Tibial nerve (tissue), 4 donors: ENCODE measurements at regions not wholly inside any gene's neighbourhood (a gene's known extent, or its start where the extent isn't known, plus 50 kb on each side); places are given as distances from the start of the nearest gene placed in this dataset.

Source experiments
- DNase-seq, 2 donors: peaks; one replicate each; pipeline ENCODE4 v3.0.0-alpha.2; 2019; ENCODE audit warnings: low spot score in 2 of 2
- H3K27ac ChIP-seq, 4 donors: fragments of 200-600 bp; sonication (generic) in 3 of 4; one replicate each; pipeline ENCODE4 v1.5.1; 2017 to 2019; ENCODE audit warnings: mild to moderate bottlenecking in 1 of 4
- H3K27me3 ChIP-seq, 2 donors: fragments of 200-600 bp; sonication (generic) in 1 of 2; one replicate each; pipeline versions ENCODE4 v1.5.1 to v1.6.0; 2017 to 2019
- H3K36me3 ChIP-seq, 3 donors: fragments of 200-600 bp; sonication (generic); one replicate each; pipeline ENCODE4 v1.5.1; 2018 to 2019
- H3K4me1 ChIP-seq, 4 donors: fragments of 200-600 bp; sonication (generic) in 3 of 4; one replicate each; pipeline ENCODE4 v1.5.1; 2017 to 2019
- H3K4me3 ChIP-seq, 4 donors: fragments of 200-600 bp; sonication (generic) in 3 of 4; one replicate each; pipeline ENCODE4 v1.5.1; 2017 to 2019; ENCODE audit warnings: mild to moderate bottlenecking in 1 of 4, moderate library complexity in 1 of 4
- H3K9me3 ChIP-seq, 4 donors: fragments of 200-600 bp; sonication (generic) in 3 of 4; one replicate each; pipeline ENCODE4 v1.5.1; 2017 to 2019
- EP300 ChIP-seq, 2 donors: sonication (generic); formaldehyde crosslinking; IDR thresholded peaks; one replicate each; pipeline ENCODE4 v1.6.1; 2017; ENCODE audit warnings: antibody characterized with exemption in 2 of 2, mild to moderate bottlenecking in 1 of 2
- POLR2A ChIP-seq, 2 donors: fragments of 450-650 bp; IDR thresholded peaks; one replicate each; pipeline ENCODE4 v1.6.1; 2017; ENCODE audit warnings: antibody characterized with exemption in 2 of 2, mild to moderate bottlenecking in 2 of 2, moderate library complexity in 2 of 2
- WGBS, 2 donors: methylation state at CpG; one replicate each; pipeline ENCODE4 v1.1.5; 2018; 5-methylcytosine and 5-hydroxymethylcytosine counted together
- TF ChIP-seq, protein P1 (sequence below), 5 experiments: fragments of 200-600 bp in 3 of 5; fragments of 450-650 bp in 2 of 5; sonication (generic) in 3 of 5; IDR thresholded peaks; one replicate each; pipeline ENCODE4 v1.5.1; 2016 to 2019; ENCODE audit warnings: antibody characterized with exemption in 5 of 5, mild to moderate bottlenecking in 3 of 5, moderate library complexity in 2 of 5

DNA sequence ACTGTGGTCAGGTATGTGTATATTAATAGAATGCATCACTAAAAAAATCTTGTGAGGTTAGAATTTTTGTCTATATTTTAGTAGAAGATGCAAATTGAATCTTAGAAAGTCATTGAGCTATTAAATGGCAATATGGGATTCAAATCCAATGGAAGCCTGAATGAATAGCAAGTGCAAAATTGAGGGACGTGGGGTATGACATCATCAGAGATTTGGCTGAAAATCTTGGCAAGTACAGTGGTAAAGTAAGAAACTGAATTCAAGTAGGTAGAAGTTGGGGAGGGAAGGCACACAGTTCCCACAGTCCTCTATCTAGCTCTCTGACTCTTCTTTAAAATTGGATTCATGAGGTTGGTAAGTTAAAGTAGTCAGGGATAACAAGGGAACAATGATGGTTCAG lies 97.4 kb upstream of the SSTR1 start:
- no peaks in the 10 kb centered on the region for H3K9me3 ChIP-seq
- no peaks in the 10 kb centered on the region for H3K27me3 ChIP-seq
- TF ChIP-seq POLR2A (IDR thresholded peaks at IDR 0.05) (no peak), EP300 (IDR thresholded peaks at IDR 0.05) (no peak)
- TF ChIP-seq, protein P1, sequence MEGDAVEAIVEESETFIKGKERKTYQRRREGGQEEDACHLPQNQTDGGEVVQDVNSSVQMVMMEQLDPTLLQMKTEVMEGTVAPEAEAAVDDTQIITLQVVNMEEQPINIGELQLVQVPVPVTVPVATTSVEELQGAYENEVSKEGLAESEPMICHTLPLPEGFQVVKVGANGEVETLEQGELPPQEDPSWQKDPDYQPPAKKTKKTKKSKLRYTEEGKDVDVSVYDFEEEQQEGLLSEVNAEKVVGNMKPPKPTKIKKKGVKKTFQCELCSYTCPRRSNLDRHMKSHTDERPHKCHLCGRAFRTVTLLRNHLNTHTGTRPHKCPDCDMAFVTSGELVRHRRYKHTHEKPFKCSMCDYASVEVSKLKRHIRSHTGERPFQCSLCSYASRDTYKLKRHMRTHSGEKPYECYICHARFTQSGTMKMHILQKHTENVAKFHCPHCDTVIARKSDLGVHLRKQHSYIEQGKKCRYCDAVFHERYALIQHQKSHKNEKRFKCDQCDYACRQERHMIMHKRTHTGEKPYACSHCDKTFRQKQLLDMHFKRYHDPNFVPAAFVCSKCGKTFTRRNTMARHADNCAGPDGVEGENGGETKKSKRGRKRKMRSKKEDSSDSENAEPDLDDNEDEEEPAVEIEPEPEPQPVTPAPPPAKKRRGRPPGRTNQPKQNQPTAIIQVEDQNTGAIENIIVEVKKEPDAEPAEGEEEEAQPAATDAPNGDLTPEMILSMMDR (IDR thresholded peaks at IDR 0.05): no peak
- no peak overlapping the region for H3K4me3 ChIP-seq
- DNase-seq: no peak
- WGBS, 2 donors: 42 to 63% methylated on average over 1 of the region's 1 CpG
- no peak overlapping the region for H3K27ac ChIP-seq
- H3K4me1 ChIP-seq: no peaks in the 10 kb centered on the region
- H3K36me3 ChIP-seq: no peaks in the 10 kb centered on the region

DNA sequence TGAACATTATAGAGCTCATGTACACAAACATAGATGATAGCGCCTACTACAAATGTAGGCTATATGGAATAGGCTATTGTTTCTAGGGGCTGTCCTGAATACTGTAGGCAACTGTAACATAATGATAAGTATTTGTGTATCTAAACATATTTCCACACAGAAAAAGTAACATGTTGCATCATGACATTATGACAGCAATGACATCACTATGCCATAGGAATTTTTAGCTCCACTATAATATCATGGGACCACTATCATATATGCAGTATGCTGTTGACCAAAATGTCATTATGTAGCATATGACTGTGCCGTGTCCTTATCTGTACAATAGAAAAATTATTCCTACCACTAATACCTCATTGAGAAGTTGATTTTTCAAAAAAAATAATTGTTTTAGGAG lies 96.7 kb upstream of the SSTR1 start:
- TF ChIP-seq EP300 (IDR thresholded peaks at IDR 0.05): no peak
- TF ChIP-seq, protein P1 (IDR thresholded peaks at IDR 0.05): no peak
- no peak for TF ChIP-seq POLR2A (IDR thresholded peaks at IDR 0.05)
- Histone ChIP-seq H3K27me3 (no peaks in the 10 kb centered on the region), H3K4me1 (no peaks in the 10 kb centered on the region), H3K36me3 (no peaks in the 10 kb centered on the region), H3K4me3 (no peak overlapping the region), H3K9me3 (no peaks in the 10 kb centered on the region), H3K27ac (no peak overlapping the region)
- 91 to 92% methylated on average over 2 of the region's 2 CpGs for WGBS, 2 donors
- DNase-seq: no peak

DNA sequence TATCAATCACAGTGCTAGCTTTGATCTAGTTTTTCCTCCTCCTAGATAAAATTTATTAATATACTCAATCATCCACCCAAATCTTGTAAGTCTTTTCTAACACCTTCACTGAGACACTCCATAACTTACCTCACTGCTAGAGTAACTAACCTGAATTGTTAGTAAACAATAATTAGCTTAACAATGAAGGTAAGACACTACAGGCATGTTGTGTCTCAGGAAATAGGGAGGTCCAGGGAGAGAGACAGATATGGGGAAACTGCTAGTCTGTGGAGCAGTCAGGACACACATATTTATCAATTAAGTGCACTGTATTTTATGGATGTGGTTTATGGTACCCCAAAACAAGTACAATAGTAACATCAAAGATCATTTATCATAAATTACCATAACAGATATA lies 94.2 kb upstream of the SSTR1 start:
- H3K27me3 ChIP-seq: no peaks in the 10 kb centered on the region
- no peaks in the 10 kb centered on the region for H3K9me3 ChIP-seq
- H3K27ac ChIP-seq: no peak overlapping the region
- no peak overlapping the region for H3K4me3 ChIP-seq
- no peaks in the 10 kb centered on the region for H3K4me1 ChIP-seq
- no peak for DNase-seq
- no peak for TF ChIP-seq EP300 (IDR thresholded peaks at IDR 0.05)
- TF ChIP-seq POLR2A (IDR thresholded peaks at IDR 0.05): no peak
- TF ChIP-seq, protein P1 (IDR thresholded peaks at IDR 0.05): no peak
- no peaks in the 10 kb centered on the region for H3K36me3 ChIP-seq

DNA sequence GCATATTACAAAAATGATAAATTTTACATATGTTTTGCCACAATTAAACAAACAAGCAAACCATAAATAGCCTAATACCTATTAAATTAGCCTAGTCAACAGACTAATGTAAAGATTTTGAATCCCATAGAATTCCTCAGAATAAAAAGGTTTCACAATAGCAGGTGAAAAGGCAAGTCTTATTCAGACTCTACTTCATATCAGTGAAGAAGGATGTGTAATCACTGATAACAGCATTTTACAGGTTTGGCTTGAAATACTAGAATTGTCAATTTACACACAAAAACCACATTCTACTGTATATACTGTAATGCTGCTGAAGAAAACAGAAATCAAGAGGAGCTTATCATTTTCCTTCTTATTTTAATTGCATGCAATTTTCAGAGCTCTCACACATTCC lies 90.8 kb upstream of the SSTR1 start:
- no peaks in the 10 kb centered on the region for H3K9me3 ChIP-seq
- no peak for DNase-seq
- H3K36me3 ChIP-seq: no peaks in the 10 kb centered on the region
- H3K27me3 ChIP-seq: no peaks in the 10 kb centered on the region
- no peak overlapping the region for H3K4me3 ChIP-seq
- no peaks in the 10 kb centered on the region for H3K4me1 ChIP-seq
- TF ChIP-seq POLR2A (IDR thresholded peaks at IDR 0.05) (no peak), EP300 (IDR thresholded peaks at IDR 0.05) (no peak)
- TF ChIP-seq, protein P1 (IDR thresholded peaks at IDR 0.05): no peak
- no peak overlapping the region for H3K27ac ChIP-seq

DNA sequence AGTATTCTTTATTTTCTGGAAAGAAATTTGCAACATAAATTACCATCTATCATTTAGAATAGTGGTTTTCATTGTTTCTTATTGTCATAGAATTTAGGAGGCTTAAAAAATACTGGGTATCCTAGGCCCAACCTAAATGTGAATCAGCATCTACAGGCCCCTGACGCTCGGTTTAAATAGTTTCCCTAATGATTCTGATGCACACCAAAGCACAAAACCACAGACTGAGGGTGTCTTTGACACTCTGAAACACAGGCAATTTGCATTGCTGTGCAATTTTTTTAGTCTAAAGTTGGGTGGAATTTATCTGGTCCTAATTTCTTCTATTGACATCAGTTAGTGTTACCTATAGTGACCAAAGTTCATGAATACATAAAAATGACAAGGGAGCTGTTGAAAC lies 87.6 kb upstream of the SSTR1 start:
- TF ChIP-seq EP300 (IDR thresholded peaks at IDR 0.05) (no peak), POLR2A (IDR thresholded peaks at IDR 0.05) (no peak)
- TF ChIP-seq, protein P1 (IDR thresholded peaks at IDR 0.05): no peak
- no peak overlapping the region for H3K27ac ChIP-seq
- WGBS, 2 donors: 91 to 95% methylated on average over 2 of the region's 2 CpGs
- no peaks in the 10 kb centered on the region for H3K36me3 ChIP-seq
- H3K4me1 ChIP-seq: no peaks in the 10 kb centered on the region
- H3K9me3 ChIP-seq: no peaks in the 10 kb centered on the region
- no peaks in the 10 kb centered on the region for H3K27me3 ChIP-seq
- H3K4me3 ChIP-seq: no peak overlapping the region
- no peak for DNase-seq
